NT2/D1 (cell line): ENCODE measurements at regions not wholly inside any gene's neighbourhood (a gene's known extent, or its start where the extent isn't known, plus 50 kb on each side); places are given as distances from the start of the nearest gene placed in this dataset.

ENCODE experiments used
- SUZ12 ChIP-seq: IDR thresholded peaks from 2 replicates; pipeline ENCODE4 v1.6.1; 2011; ENCODE audit not compliant: insufficient read length, insufficient read depth; ENCODE audit errors: extremely low read depth
- ZNF274 ChIP-seq: IDR thresholded peaks from 2 replicates; pipeline ENCODE4 v1.6.1; 2011; ENCODE audit warnings: mild to moderate bottlenecking, low read depth, low read length

- TF ChIP-seq SUZ12: no peak
- no peak for TF ChIP-seq ZNF274
Observed at GRCh38 chr6:21990577-21990976, 306.3 kb downstream of the PRL start.
